ENCODE measurements at regions not wholly inside any gene's neighbourhood (a gene's known extent, or its start where the extent isn't known, plus 50 kb on each side); places are given as distances from the start of the nearest gene placed in this dataset.

DNA sequence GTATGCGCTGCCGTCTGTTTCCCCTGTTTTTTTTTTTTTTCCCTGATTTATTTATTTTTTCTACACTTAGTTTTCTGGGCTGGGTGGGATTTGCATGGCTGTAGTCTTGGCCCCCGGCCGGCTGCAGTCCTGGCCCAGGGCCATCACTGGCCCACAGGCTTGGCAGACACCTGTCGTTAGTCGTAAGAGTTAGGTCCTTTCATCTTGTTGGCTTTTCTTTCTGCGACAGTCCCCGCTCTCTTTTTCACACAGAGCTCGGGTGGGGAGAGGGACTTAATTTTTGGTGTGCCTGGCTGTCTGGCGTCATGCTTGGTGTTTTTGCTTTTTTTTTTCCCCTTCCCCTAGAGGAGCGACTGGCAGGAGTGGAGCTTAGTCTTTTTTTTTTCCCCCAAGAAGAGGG is 183.4 kb downstream of the KLF13 start:
- DNase-seq (ENCODE audit: low read depth), result no peak

DNA sequence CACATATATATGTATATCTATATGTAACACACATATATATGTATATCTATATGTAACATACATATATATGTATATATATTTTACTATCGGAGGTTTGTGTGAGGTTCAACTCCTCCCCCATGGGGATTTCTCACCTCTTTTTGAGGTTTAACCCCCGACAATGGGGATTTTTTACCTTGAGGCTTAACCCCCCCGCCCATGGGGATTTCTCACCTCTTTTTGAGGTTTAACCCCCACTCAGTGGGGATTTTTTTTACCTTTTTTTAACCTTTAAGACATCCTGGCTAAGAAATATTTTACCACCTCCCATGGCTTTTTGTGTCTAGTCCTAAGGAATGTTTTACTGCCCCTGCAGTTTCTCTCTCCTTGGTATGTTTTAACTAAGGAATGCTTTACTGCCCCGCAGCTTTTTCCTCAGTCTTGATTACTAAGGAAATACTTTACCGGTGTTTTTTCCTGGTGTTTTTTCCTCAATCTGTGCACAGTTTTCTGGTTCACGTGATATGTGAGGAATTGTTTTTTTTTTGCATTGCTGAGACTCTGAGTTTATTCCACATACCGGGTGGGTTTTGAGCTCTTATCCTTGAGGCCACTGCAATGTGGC is 185.2 kb downstream of the KLF13 start:
- DNase-seq (ENCODE audit: low read depth), result no peak

DNA sequence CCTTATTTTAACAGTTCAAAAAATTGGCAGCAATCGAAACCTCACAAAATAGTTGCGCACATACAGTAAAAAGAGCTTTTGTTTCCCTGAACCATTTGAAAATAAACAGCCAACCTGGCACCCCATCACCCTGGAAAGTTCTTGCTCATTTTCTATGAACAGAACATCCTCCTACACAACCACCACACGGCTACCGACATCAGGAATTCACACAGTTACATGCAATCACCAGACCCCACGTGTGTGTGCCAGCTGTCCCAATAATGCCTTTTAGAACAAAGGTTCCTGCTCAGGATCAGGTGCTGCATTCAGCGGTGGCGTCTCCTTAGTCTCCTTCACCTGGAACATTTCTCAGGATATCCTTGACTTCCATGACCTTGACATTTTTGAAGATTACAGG is 186.5 kb downstream of the KLF13 start:
- DNase-seq (ENCODE audit: low read depth), result no peak

DNA sequence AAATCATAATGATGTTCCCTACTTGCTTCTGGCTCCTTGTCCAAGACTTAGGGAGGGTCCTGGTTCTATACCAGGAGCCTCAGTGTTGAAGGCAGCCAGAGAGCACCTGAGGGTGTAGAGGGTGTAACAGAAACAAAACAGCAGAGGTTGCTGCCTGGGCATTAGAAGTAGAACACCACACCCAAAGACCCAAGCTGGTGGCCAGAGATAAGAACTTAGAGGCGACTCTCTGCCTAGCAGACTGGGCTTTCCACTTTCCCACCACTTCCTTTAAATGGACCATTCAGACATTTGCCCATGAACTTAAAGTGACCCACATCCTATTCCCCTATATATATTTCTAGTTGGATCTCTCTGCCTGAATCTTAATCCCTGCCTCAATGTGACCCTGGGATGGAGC is 189.8 kb downstream of the KLF13 start:
- DNase-seq (ENCODE audit: low read depth), result no peak

DNA sequence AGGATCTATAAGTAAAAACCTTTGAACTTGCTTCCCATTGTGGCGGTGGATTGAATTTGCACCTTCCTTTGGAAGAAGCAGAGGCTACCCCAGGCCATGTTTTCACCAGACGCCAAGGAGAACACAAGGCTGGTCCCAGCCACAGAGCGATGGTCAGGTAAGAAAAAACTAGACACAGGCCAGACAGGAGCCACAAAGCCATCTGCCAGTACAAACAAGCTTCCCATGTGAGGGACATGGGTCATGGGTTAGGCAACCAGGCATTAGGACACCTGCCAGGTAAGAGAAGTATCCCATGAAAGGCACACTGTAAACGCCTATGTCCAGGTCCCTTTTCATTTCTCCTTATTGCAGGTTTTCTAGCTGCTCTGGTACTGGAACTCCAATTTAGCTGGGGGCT is 190.2 kb downstream of the KLF13 start:
- no peak for DNase-seq (ENCODE audit: low read depth)

DNA sequence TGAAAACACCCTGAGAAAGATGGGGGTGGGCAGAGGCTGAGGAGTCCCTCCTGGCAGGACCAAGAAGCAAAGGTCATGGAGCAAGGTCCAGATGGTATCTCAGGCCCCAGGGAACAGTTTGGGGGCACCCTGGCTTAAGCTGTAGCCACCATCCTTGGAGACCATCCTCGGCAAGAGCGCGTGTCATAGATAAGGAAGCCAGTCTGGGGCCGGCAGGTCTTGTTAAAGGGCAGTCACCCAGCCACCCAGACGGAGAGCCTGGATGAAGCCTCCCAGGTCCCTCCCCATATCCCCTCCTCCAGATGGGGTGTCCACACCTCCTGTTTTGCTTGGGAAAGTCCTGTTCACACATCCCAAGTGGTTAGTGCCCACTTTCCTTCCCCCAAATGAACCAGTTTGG is 191.1 kb downstream of the KLF13 start:
- no peak for DNase-seq (ENCODE audit: low read depth)

DNA sequence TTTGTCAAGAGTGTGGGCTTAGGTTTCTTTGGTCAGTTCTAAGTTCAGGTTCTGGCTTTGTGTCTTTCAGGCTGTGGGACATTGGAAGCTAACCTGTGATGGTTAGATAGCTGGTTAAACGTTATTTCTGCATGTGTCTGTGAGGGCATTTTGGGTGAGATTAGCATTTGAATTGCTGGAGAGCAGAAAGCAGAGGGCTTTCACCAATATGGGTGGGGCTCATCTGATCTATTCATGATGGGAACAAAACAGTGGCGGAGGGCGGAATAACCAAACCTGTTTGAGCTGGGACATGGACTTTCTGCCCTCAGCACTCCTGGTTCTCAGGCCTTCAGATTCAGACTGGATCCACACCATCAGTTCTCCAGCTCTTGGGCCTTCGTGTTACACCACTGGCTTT is 195.4 kb downstream of the KLF13 start:
- no peak for DNase-seq (ENCODE audit: low read depth)

DNA sequence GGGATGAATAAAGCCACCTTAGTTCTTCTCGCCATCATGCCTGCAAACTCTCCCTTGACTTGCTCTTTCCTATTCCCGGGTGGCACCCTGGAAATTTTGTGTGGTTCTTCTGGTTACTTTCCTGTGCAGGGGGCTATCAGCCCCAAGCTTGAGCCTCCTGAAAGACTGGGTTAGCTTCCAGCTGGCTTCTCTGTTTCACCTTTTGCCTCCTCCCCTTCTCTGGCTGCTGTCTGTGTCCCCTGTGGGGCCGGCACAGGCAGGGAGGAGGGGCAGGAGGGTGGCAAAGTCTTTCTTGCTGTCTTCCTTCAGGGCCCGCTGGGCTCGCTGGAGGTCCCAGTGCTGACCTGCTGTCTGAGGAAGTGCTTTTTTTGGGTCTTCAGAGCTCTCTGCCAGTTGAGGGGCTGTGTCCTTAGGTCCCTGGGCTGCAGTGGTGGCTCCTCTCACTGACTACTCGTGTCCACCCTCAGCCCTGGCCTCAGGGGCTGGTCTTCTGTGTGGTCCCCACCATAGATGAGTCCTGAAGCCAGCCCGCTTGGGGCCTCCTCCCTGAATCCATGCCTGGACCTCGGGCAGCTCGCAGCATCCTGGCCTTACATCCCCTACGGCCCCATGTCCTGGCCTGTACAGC is 196.5 kb downstream of the KLF13 start:
- no peak for DNase-seq (ENCODE audit: low read depth)

DNA sequence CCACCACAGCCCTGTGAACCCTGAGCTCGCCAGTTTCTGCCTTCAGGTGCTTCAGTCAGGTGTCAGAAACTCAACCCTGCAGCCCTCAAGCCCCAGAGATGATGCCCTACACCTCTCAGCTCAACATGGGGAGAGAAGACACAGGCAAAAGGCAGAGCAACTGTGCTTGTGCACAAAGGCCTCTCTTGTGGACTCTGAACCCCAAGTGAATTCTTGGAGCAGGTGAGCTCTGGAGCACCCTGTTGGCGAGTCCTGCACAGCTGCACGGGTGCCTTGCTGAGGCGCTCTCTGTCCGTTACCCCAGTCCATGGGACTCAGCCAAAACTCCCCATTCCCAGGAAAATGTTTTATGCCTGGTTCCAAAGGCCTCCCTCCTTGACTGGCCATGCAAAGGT is 197.0 kb downstream of the KLF13 start:
- no peak for DNase-seq (ENCODE audit: low read depth)

DNA sequence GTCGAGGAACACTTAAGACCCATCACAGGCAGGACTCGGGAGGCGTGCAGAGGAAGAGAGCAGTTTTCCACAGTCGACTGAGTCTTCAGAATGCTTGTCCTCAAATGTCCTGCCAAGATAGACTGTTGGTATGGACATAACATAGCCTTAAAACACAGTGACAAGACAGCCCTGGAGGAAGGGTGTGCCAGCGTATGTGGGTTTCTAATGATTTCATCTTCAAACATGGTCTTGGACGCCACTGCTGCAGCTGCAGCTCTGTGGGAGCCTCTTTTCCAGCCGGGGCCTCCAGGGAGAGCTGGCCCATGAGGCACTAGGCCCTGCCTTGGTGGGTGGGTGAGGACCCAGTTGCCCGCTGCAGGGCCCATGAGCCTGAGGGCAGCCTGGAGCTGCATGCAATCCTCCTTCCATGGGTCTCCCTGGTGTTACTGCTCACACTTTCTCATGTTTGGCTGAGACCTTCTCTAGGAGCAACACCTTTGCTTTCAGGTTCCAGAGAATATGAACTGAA is 198.6 kb downstream of the KLF13 start:
- no peak for DNase-seq (ENCODE audit: low read depth)

DNA sequence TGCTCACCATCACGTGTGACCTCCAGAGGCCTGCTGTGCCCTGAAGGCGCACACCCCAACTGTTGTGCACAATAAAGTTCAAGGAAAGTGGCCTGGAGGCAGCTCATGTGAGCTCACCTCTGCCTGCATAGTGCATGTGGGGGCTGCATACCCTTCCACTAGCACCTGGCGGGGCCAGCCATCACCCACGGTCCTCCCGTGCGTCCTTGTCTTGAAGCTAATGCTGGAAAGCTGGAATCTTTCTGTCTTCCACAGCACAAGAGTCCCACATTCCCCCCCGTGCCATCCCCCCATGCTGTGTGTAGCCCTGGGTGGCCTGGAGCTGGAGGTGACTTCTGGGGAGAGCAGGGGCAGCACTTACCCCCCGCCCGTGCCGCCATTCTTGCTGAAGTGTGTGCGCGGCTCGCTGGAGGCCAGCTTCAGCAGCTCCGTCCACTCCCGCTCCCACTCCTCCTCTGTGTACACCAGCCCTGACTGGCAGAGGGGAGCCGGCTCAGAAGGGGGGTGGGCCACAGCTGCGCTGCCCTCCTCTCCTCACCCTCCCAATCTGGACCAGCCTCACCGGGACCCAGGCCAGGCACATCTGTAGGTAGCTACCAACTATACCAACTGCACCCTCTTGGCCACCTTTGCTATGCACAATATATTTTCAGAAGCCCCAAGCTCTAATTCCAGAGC is 199.5 kb downstream of the KLF13 start:
- no peak for DNase-seq (ENCODE audit: low read depth)

DNA sequence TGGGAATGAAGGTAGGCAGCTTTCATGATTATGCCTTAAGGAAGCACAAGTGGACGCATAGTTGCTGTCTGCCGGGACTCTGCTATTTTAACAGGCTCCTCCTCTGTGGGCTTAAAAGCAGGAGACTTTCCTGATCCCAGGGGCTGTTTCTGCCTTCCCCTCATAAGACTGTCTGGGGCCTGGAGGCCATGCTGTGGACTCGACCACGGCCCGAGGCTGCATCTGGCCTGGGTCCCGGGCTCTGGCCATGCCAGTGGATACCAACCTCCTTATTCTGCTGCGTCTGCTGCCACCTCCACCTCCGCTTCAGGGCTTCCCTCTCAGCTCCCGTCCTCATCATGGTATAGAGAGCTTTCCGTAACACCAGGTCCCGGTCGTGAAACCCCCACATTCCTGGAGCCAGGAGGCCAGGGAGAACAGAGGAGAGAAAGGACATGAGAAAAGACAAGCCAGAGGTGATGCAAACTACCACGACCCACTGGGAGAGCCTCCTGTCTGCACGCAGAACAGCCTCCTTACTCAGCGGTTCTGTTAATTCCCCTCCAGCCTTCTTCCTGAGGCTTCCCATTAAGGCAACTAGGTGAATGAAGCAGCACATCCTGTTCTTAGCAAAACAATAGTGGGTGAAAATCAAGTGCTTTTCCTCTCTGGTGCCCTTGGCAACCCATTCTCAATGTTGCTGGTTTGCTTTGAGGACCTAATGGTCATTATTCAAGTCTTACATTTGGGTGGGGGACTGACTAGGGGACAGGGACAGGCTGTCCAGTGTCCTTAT is 200.5 kb downstream of the KLF13 start:
- no peak for DNase-seq (ENCODE audit: low read depth)

DNA sequence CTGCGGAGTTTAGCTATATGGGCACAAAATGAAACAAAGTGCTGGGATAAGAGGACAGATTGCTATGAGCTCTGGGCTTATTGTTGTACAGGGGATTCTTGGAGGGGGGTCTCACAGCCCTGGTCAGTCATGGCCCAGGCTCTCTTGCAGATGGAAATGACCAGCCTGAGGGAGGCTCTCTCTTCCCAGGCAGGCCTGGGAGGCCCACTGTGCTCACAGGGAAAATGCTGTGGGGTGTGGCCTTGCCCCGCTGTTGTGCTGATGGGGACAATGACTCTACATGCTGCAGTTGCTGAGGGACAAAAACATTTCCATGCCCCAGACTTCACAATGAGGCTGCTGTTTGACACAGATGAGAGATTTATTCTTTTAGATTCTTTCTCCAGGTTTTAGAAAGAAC is 202.2 kb downstream of the KLF13 start:
- no peak for DNase-seq (ENCODE audit: low read depth)

DNA sequence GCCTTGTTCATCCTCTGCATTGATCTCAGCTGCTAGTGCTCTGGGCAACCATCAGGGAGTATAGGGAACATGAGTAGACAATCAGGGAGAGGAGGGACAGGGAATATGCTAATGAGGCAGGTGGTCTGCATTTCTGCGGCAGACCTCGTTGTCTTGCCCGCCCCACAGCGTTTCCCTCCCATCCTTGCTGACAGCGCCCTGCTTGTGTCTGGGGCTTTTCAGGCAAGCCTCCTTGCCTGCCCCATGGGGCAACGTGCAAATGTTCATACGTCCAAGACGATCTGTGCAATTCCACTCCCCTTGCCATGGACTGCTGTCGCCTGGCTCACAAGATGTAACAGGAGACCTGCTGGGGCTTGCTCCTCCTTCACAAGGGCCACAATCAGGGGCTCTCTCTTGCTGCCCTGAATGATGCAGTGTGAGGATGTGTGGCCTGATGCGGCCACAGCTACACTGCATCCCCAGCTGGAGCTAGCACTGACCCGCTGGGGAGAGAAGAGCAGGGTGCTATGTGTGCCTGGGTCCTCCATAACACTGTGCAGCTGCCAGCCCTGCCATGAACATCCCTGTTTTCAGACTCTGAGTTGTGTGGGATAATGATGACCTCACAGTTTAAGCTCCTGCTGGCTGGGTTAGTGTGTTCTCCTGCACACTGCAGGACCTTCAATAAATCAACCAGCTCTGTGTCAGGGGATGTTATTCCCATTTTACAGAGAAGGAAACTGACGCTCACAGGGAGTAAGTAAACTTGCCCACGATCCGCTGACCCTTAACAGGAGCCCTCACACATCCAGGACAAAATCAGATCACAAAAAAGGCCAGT is 211.3 kb downstream of the KLF13 start:
- DNase-seq (ENCODE audit: low read depth), result no peak

DNA sequence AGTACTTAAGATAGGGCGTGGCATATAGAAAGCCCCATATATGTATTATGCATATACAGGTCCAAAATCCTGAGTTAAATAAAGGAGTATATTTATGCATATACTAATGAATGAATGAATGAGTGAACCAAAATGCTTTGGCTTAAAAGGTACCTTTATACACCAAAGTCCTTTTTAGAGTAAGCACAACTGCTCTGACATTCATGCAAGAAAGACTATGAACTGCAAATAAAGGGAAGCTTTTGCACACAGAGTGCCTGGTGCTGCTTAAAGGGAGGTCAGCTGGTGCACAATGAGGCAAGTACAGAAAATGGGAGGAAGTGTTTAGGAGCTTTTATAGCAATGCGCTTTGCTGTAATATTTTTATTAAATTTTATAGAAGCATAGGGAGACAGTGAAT is 214.0 kb downstream of the KLF13 start:
- no peak for DNase-seq (ENCODE audit: low read depth)

DNA sequence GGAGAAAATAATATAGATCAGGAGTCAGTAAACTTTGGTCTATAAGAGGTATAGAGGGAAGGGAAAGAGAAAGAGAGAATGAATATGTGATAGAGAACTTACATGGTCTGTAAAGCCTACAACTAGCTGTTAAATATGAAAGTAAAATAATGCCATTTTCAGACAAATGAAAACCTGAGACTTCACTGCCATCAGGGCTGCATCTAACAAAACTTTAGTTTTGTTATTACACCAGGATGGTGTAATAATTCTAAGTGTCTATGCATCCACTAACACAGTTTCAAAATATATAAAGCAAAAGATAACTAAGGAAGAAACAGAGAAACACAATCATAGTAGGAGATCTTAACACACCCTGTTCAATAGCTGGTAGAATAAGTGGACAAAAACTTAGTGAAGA is 217.7 kb downstream of the KLF13 start:
- no peak for DNase-seq (ENCODE audit: low read depth)

DNA sequence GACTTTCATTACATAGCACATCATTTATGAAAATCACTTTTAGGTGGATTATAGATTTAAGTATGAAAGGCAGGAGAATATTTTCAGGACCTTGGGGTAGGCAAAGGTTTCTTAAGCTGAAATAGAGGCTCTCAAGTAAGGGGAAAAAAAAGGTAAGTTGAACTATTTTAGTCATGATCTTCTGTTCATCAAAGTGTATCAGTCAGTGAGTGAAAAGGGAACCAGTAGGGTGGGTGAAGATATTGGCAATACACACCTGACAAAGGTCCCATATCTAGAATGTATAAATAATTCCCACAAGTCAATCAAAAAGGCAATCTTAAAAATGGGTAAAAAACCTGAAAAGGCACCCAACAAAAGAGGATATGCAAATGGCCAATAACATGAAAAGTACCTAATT is 218.6 kb downstream of the KLF13 start:
- no peak for DNase-seq (ENCODE audit: low read depth)

DNA sequence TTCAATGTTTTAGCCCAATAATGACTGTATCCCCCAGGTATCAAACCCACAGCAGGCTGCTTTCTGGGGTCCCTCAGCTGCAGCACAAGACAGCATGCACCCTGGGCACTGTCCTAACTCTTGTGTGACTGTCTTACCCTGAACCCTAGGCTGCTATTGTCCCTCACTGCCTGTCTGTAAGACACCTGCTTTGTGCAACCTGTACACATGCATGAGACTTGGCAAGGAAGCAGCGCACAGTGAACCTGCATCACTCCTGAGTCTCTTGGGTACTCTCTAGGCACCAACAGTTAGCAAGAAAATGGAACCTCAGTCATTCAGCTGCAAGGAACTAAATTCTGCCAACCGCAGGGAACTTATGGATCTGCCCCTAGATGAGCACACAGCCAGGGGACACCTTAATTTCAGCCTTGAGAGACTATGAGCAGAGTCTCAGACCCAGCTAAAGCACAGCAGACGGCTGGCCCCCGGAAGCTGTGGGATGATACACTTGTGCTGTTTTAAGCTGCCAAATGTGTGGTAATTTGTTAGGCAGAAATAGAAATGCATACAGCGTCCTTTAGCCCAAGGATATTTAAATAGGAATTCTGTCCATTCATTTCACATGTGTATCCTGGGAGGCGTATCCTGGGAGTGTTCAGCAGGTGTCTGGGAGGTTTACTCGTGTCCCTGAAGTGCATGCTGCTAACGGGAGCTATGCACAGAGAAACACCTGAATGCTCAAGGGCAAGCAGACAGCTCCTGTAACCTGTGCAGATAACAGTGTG is 223.8 kb downstream of the KLF13 start:
- DNase-seq (ENCODE audit: low read depth), result no peak

DNA sequence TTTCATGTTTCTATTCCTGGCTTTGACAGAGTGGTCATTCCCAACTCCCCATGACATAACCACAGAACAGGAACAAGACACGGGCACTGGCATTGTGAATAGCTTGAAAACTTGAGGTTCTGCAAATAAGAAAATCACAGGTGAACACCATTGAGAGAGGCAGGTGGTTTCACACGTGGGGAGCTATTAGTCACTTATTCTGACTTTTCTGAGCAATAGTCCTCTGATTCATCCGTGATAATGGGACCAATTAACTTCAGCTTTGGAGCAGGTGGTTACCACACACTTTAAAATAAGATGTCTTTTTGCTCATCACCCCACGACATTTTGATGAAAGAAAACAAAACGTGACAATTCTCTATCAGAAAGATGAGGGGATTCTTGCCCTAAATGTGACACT is 224.7 kb downstream of the KLF13 start:
- no peak for DNase-seq (ENCODE audit: low read depth)

DNA sequence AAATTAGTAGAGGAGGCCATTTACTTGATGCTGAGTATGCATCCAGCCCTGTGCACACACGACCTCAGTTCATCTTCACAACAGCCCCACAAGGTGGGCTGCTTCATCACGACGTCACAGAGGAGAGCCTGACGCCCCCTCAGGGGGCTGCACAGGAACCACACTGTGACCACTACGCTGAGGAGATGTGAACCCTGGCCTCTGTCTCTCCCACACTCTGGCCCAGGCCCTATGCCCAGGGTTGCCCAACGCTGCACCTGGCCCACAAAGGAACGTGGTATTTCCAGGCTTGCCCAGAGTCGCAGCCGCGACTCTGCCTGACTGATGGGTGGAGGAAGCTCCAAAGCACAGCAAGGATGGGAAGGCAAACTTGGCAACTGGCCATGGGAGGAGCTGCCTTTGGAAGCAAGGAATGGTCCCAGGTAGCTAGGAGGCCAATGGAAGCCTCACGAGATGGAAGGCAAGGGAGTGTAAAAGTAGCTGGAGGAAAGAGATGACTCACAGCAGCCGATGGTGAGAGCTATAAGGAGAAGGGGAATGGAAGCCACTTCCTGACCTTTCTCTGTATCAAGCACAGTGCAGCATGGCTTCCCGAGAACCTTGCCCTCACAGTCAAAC is 226.0 kb downstream of the KLF13 start:
- DNase-seq (ENCODE audit: low read depth), result no peak

DNA sequence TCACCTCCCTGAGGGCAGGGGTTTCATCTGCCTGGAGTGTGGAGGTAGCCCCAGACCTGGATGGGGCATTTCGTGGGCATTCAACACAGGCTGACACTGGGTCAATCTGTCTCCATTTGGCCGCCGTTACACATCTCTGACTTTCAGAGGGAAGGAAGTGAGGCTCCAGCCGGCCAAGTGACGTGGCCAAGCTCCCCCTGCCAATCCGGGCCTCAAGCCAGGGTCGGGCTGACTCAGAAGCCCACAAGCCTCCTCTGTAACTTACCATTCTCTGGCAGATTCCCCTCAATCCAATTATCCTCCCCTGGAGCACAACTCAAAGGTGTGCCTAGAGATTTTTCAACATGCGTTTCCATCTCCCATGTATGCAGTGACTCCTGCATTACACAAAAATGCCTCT is 227.6 kb downstream of the KLF13 start:
- DNase-seq (ENCODE audit: low read depth), result no peak

Data from stimulated activated CD8-positive, alpha-beta memory T cell treated with anti-CD3 and anti-CD28 coated beads, Interleukin-7, amount 100 ng/mL, for 24 hours (primary cell).